ENCODE measurements at regions not wholly inside any gene's neighbourhood (a gene's known extent, or its start where the extent isn't known, plus 50 kb on each side); places are given as distances from the start of the nearest gene placed in this dataset.

DNA sequence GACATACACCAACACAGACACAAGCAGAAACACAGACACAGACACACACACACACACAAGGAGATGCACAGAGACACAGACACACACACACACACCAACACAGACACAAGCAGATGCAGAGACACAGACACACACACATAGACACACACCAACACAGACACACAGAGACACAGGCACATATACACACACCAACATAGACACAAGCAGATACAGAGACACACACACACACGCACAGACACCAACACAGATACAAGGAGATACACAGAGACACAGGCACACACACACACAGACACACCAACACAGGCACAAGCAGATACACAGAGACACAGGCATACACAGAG, 347.2 kb upstream of the KLF6 start:
- DNase-seq: no peak

DNA sequence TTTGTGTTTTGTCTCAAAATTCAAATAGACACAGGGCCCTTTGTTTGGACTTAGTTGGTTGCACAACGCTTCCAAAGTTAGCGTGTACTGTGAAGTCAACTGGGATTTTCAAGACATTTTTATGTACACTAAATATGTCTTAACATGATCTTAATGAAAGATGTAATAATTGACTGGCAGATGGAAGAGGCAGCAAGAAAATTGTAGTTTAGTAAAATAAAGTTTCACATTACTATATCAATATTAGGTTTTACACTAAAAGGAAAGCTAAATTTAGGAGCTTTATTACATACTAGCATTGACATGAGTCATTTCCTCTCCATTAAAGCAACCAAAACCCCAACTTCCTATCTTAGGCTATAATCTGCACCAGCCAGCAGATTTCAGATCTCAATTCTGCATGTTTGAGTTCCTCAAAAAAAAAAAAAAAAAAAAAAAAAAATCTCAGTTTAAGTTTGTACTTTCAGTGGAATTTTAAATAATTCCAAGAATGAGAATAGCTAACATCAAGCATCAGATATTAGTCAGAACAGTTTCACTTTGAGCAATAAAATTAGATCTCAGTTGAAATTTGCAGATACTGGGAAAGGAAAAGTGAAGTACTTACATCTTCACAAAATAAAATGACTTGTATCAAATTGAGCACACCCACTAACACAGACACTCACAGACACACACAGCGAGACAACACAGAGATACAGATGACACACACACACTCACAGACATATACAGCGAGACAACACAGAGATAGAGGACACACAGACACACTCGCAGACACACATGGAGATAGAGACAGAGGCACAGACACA, 346.6 kb upstream of the KLF6 start:
- DNase-seq: peak; percentile 43

DNA sequence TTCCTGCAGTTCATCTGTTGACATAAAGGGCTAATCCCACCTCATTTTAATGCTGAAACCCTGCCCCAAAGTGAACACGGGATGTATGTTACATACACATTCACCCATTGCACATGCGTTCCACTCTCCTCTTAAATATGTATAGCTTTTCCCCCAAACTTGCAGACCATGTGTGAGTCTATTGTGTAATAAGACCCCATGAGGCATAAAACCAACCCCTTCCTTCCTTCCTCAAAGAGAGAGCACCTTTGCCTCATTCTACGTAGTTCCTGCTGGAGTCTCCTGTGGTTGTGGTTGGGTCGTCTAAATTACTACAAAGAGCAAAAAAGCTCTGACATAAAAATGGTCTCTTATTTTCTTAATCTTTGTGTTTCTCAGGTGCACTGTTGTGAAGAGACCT, 345.7 kb upstream of the KLF6 start:
- no peak for DNase-seq

DNA sequence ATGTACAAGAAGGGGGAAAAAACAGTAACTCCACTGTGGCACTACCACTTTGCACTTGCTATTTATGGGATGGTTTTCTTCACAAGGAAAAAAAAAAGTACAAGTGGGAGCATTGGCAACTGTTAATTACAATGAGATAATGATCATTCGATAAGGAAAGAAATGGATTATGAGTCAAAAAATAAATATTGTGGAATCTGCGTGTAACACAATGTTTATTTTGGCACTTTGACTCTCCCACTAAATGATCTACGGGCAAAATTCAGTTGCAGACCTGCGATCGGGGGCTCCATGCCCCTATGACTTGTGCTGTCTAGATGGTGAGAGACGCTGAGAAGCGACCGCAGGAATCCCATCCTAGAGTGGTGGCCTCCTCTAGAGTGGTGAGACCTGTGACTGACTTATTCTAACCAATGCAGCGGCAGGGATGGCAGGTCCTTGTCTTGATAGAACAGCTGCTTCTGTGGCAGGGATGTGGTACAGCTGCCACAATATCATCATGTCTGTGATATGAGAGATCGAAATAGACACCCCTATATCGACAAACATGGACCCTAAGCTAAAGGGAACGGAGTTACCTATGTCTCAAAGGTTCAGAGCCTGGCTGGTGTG, 345.0 kb upstream of the KLF6 start:
- DNase-seq: no peak

DNA sequence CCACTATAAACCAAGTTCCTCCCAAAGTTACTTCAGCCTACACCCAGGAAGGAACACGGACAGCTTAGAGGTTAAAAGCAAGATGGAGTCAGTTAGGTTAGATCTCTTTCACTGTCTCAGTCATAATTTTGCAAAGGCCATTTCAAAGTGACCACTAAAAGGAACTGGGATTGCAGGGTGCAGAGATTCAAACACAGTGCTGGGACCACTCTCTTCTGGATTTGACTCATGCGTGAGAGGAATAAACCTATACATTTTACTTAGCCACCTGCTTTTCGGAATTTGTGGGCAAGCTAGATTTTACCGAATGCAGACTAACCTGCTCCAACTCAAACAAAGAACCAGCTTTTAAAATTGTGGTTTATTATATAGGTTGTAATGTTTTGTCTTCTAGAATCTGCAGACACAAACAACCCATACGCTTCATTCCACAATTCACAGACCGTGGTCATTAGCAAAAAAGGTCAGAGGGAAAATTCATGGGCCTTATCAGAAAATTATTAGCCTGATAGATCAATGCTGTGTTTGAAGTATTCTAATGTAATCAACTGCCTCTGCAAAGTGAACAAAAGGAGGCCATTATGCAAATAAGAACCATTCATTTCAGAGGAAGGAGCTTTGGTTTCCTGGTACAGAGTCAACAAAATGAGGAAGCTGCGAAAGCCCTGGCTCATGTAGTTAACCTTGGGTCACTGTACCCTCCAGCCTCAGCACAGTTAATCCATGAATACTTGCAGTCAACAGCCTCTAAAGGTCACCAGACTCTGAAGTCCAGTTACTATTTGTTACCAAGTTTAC, 342.7 kb upstream of the KLF6 start:
- DNase-seq: peak; percentile 16

DNA sequence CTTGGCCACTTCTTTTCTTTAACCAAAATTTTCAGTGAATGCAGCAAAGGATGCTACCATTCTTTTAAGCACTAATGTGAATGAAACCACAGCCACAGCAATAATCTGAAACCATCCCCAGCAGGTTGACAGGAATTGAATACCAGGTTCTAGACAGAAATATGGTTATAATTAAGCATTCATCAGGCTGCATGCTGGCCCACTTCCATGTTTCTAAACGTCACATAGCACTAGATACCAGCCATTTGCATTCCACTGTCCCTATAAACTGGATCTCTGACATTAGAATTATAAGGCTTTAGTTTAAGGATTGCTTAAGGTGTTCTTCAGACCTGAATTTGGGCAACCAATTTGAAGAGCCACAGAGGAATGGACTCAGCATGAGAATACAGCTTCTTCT, 340.8 kb upstream of the KLF6 start:
- DNase-seq: no peak

DNA sequence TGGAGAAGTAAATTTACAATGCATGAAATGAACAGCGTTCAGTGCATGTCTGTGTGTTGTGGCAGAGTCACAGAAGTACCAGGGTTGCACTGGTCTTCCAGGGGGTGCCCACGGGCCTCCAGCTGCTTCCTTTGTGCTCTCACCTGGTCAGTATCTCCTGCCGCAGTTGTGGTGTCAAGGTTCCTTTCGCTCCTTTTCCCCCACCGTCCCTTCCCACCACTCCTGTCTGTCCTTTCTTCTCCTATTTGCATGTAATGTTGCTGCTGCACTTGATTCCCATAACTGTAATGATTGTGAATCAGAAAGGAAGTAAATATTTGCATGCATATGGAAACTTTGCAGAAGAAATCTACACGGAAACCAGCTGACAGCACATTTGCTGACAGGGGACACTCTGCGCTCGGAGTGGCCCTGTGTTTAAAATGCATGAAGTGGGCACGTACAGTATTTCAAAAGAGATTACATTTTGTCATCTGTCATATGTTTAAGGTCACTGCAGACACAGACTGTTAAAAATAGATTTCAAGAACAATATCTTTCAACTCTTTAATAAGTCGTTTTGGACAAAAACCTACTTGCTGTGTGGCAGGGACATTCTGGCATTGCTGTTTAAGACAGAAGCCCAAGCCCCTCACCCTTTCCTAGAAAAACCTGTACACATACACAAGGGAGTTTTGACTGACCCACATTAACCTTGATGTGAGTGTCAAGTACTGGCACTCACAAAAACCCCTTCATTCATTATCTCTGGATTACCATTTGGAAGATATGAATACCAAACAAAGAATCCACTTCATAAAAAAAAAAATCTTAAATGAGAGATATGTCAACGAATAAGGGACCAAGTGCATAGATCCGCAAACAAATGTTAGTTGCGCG, 336.7 kb upstream of the KLF6 start:
- DNase-seq: no peak

DNA sequence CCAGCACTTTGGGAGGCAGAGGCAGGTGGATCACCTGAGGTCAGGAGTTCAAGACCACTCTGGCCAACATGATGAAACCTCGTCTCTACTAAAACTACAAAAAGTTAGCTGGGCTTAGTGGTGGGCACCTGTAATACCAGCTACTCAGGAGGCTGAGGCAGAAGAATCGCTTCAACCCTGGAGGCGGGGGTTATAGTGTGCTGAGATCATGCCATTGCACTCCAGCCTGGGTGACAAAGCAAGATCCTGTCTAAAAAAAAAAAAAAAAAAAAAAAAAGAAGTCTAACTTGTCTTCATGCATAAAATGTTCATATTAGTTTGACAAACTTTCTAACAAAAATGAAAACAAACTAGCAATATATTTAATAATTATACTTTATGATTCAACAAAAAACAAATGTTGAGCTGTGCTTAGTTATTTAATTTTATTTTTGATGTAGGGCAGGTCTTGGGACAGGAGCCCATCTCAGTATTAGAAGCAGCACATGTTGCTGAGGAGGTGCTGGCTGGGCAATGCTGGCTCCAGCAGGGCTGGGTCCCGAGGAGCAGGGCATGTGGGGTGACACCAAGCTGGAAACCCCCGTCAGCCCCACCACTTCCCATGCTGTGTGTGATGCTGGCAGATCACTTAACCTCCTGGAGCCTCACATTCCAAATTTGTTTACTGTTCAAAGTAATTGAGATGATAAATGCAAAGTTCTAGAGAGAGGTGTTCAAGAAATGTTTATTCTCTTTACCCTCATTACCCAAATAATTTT, 335.3 kb upstream of the KLF6 start:
- DNase-seq: no peak

DNA sequence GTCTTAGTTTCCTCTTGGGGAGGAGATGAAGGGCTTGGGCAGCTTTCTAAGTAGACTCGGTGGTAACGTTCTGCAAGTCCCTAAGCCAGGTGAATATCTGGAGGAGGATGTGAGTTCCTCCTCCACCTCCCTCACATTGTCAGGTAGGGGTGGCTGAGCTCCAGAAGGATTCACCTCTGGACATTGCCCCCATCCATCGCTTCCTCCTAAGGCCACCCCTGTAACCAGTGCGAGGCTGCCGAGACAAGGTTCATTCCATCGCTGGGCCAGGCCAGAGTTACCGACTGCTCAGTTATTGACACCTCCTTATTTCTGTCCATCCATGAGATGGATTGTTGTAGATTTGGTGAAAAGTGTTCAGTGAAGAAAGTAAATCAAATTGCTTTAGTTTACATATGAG, 334.1 kb upstream of the KLF6 start:
- DNase-seq: no peak

DNA sequence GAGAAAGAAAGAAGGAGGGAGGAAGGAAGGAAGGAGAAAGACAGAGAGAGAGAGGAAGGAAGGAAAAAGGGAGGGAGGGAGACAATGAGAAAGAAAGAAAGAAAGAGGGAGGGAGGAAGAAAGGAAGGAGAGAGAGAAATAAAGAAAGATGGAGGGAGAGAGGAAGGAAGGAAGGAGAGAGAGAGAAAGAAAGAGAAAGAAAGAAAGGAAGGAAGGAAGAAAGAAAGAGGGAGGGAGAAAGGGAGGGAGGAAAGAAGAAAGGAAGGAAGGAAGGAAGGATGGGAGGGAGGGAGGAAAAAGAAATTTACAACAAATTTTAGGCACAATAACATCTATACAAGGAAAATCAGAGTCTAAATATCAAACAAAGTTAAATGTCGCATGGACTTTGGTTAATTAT, 332.6 kb upstream of the KLF6 start:
- no peak for DNase-seq

DNA sequence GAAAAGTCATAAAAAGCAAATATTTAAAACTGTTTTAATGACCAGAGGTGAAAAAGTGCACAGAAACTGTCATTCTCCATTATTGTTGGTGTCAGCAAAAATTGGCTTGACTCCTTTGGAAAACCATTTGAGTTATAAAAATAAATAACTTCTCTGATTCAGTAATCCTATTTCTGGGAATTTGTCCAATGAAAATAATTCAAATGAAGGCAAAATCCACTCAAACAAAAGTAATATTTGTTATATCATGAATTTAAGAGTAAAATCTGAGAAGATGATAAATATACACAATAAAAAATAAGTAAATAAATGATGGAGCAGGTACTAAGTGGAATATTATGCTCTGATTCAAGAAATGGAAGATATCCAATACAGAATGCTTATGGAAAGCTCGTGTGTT, 326.6 kb upstream of the KLF6 start:
- DNase-seq: no peak

DNA sequence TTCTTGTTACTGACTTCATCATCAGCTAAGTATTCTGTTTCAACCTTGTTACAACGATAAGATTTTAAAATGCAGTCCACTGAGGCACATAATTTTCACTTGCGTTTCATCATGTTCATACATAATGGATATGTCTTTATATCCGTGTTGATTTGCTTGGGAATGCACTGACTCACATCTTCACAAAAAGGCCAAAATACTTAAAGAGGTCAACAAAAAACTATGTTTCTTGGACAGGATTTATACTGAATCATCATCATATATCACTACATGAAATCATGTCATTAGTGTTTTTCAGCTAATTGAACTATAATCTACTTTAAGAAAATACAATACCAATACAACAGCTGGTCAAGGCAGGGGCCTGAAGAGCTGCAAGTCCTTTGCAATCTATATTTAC, 324.5 kb upstream of the KLF6 start:
- no peak for DNase-seq

DNA sequence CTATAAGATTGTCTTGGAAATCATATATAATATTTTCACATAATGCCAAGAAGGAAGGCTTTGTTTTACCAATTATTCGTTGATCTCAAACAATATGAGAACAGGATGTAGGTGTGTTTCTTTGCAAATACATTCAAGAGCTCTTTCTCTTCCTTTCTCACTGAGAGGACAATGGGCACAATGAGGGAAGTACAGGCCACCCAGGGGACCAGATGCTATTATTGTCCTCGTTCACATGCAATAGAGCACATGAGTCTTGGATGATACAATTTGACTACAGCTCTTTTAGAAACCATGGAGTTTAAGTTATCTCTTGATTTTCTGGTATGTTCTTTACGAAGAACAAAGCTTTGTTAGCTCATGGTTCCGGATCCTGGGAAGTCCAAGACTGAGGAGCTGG, 323.7 kb upstream of the KLF6 start:
- no peak for DNase-seq

DNA sequence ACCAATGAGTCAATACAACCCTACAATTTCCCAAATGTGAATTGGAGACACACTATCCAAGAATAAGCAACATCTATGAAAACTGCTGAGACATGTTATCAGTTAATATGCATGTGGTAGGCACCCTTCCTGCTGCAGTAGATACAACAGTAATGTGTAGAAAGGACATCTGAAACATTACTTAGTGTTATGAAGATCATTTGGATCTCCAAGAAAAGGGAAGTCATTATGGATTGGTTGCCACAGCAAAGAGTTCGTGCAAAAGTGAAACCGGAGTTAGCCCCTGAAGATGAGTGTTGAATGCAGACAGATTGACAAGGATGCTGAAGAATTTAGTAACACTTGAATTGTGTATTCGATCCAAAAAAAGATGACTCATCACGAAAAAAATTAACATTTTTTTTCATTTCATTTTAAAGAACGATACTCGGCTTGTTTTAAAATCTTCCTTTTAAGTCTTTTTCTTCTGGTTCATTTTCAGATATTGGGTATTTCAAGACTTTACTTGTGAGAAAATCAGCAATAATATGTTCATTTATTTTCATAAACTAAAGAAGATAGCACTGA, 322.4 kb upstream of the KLF6 start:
- no peak for DNase-seq

DNA sequence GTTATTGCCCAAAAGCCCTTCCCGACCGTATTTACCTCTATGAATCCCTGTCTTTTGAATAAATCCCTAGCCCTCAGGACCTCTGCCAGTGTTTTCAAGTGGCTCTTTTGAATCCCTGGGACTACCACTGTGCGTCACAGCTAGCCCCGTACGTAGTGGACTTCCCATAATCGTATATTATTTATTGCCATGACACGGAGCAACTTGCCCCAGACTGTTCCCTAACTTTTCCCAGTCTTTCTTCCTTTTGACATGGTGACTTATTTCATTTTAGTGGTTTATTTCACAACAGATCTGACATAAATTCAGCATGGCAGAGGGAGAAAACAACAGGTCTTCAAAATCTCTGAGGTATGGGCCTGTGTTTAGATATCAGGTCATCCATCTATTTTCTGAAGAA, 318.6 kb upstream of the KLF6 start:
- no peak for DNase-seq

DNA sequence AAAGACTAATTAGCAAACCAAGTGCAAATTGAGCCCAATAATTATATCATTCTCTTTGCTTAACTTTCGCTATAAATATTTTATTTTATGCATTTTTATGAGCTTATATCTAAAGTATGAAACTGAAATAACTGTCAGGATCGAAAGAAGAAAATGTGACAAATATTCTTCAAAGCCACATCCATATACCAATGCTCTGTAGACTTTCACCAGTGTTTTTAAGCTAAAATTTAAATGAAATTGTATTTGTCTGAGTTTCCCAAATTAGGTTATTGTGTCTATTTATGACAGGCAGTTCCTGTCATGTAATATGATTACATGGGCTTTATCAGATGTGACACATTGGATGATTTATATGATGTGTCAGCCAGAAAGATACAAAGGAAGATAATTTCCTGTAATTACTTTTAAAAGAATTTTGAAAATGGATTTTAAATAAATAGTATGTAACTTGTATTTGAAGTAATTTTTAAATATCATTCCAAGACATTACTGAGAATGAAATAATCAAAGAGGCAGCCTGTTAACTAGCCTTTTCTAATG, 317.9 kb upstream of the KLF6 start:
- DNase-seq: no peak

DNA sequence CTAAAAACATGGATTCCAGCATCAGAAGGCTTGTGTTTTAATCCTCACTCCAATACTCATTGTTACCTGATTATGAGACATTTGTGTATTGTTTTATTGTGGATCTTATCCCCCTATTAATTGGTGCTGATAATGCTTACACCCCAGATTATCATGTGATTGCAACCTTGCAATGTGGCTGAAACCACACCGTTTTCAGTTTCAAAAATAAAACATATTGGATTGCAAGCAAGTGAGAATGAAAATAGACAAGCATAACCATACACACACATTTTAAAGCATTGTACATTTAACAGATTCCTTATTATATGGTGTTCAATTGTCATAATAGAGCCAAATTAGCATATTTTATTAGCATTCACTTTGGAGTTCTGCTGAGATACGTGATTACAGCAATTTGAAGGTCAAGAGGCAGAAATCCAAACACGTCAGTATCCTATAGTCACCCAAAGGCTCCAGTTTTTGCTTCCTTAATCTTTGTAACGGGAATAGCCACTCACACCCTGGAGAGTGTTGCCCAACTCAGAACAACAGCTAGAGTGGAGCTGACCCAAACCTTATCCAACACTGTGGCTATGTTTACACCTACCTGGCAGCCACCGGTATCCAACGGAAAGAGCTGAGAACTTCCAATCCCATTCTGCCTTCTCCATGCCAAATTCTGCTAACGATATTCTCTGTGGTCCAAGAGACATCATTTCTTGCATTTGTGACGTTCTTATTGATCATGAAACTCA, 317.1 kb upstream of the KLF6 start:
- no peak for DNase-seq

DNA sequence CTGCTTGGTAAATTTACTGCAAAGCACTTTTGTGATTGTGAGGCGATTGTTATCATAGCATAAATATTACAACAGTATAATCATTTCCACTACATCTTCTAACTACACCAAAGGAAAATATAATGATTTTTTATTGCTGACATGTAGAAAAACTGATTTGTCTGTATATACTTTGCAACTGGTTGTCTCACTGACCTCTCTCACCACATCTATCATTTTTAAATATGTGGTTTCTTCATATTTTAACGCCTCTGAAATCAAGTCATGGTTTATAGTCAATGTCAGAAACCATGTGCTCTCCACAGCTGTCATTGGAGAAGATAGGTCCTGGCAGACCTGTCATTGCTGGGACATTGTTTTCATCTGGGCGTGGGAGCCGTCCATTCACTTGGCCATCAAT, 315.4 kb upstream of the KLF6 start:
- DNase-seq: no peak

DNA sequence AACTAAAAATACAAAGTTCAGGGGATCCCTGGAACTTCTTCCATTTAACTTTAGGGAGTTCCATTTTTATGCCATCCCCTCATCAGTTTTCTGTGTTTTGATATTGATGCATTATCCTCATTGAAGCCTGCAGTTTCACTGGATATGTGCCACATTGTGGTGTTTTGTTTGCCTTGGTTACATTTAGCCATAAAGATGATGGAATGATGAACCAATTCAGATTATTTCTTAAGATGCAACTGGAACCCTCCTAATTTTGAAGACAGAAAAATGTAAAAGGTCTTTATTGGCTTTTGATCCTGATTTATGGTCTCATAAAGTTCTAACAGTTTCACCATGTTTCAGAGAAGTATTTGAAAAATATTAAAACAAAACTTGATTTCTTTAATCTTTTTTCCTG, 314.2 kb upstream of the KLF6 start:
- DNase-seq: no peak

DNA sequence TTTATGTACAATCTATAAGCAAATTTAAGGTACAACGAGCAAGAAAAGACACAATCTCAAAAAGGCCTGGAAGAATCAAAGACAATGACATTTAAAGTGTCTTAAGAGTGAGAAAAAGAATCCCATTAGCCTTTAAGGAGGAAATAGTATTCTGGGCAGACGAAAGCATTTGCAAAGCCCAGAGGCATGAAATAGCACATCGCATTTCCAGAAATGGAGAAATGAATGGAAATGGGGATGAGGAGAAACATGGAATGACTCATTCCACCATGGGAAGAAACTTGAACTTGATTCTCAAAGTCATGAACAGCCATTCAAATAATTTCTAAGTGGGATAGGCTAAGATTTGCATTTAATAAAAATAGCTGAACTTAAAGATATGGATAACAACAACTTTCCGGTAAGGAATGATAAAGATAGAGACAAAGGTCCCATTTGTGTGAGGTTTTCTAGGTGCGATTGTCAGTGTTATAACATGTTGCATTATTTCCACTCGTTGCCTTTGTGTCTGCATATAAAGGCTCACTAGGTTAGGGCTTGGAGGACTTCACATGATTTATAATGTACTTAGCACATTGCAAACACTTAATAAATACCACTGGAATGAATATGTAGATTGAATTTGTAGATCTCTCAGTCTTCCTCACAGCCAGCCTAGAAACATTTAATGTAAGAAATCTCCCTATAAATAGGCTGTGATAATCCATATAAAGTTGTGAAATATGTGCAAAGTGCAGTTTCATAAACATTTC, 310.3 kb upstream of the KLF6 start:
- DNase-seq: no peak
